DMS79 treated with DMSO at 0.1 percent for 48 hours (cell line): ENCODE measurements at regions not wholly inside any gene's neighbourhood (a gene's known extent, or its start where the extent isn't known, plus 50 kb on each side); places are given as distances from the start of the nearest gene placed in this dataset.

Experiments
- DNase-seq: peaks from one replicate; lab custom pipeline; 2025; lab: John Stamatoyannopoulos, UW

DNA sequence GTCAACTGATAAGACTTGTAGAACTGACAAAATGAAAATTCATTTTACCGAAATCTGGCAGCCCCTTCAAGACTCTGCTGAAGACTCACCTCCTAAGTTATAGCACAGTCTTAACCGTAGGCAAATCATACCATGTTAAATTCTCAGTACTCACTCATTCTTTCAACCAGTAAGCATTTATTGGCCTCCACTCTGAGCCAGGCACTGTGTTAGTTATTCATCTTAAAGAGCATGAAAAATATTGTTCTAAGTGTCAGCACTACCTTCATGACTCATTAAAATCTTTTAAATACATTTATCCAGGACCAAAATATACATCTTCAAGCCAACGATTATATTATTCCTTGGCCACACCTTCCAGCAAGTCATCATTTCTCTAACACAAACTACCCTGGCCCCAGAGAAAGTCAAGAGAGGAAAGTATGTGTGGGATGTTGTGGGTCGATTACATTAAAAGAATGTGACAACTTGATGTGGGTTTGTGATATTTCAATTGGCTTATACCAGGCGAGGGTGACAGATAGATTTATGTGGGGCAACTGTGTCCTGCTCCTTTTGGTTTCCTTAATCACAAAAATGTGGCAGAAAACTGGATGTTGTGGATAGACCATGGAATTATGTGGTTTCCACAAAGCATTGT lies 55.0 kb downstream of the TMEM30B start:
- DNase-seq: no peak

DNA sequence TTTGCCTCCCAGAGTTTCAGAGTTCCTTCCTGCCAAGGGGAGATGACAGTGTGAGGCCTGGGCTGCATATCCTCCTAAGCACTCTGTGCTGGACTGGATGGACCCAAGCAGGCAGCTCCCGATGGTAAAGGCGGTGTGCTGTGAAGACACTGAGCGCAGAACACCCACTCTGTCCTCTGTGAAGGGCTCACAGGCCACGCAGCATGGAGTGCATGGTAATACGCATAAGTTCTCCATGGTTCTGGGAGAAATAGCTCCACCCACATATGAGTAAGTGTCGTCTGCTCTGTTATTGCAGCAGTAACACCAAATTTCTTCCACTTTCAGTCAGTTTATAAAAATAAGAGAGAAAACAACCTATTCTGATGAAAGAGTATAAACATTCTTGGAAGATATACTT lies 55.8 kb downstream of the TMEM30B start:
- no peak for DNase-seq

DNA sequence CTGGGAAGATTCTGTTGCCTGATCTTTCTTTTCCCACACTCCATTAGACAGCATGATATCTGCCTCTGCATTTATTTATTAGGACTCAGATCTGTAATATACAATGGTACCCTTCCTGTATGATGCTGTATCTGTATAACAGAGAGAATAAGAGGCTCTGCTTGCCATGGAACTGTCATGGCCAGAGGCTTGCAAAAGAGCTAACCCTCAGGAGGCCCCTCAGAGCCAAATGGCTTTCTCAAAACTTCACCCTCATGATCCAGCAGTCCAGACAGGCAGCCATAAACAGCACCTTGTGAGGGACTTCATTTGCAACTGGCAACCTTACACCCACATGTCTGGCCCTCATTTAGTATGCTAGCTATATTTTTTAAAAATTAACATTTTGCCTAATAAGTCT lies 57.6 kb downstream of the TMEM30B start:
- no peak for DNase-seq

DNA sequence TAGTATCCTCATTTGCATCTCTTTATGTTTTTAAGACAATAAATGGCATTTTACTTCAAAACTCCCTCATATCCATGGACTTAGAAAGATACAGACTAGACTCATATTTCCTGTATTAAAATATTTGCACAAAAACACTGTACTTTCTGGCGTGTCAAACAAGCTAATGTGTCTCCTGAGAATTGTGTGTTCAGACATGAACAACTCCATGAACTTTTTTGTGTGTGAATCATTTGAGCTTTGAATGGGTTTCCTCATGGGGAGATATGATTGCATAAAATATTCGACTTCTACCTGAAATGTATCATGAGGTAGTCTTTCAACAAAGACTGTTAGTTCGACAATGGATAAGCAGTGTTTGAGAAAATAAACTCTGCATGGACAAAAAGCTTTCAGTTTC lies 58.8 kb downstream of the TMEM30B start:
- DNase-seq: peak; percentile 88

- DNase-seq: peak; percentile 92
These were observed 59.2 kb downstream of the TMEM30B start for GRCh38 chr14:61221906-61222305.

- DNase-seq: no peak
These were observed 61.5 kb downstream of the TMEM30B start for GRCh38 chr14:61219673-61220072.

DNA sequence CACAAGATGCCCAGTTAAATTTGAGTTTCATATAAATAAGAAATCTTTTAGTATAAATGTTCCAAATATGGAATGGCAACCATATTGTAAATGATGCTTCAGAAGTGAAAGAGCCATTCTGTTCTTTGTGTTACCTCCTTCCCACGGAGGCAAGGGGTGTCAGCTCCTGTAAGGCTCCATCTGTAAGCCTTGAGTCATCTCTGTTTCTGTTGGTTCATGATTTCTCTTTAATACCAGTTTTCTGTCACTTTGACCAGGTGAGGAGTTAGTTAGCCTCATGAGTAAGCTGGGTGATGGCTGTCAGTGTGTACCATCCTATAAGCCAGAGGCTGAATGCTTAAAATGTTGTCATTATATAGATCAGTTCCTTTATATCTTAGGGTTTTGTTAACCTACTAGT lies 61.9 kb downstream of the TMEM30B start:
- DNase-seq: no peak

GRCh38 chr14:61218767-61219166 lies 62.4 kb downstream of the TMEM30B start:
- peak; percentile 80 for DNase-seq

DNA sequence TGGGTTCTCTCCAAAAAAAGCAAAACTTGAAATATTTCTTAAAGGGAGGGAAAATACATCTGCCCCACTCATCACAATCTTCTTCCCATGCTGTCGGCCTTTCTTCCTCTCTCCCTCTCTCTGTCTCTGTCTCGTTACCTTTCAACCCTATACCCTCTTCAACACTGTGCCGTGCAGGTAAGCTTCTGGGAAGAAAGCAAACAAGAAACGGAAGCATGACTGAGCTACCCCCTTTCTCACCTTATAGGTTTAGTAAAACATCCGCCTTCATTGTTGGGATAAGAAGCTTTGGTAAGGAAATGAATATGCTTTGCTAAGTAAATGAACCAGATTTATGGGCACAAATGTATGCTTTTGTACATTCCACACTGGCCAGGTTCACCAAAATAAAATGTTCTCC lies 63.0 kb downstream of the TMEM30B start:
- DNase-seq: no peak

GRCh38 chr14:61217516-61217915 lies 63.6 kb downstream of the TMEM30B start:
- DNase-seq: no peak

GRCh38 chr14:61215222-61216020 lies 65.7 kb downstream of the TMEM30B start:
- DNase-seq: no peak

DNA sequence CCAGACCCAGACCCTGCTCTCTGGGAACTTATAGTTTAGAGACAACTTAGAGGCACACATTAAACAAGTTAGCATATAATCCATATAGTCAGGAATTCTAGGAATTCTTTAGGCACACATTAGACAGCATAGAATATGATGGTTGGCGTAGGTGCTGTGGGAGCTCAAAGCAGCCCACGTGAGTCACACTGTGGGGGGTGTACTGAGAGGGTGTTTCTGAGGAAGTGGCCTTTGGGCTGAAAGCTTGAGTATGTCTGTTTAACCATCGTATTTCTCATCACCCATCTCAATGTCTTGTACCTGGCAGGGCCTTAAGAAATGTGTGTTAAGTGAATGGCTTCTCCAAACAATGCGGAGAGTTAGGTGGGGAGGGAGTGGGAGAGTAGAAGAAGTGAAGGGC lies 67.2 kb downstream of the TMEM30B start:
- no peak for DNase-seq

DNA sequence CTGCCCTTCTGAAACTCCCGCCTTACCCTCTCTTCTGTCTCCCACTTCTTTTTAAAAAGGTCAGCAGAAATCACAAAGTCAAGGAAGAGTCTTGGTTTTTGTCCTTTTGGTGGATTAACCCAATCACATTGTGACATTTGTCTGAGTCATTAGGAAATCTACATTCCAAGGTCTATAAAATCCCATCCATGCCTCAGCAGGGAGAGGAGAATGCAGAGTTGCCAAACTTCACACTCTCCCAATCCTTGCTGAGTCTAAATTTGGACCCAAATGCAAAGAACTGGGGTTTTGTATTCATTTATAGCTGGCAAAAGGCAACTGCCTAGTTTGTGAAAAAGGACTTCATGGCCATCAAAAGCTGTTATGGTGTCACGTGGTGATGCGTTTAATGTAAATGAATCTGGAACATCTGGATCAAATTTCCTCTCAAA lies 67.9 kb downstream of the TMEM30B start:
- DNase-seq: no peak

DNA sequence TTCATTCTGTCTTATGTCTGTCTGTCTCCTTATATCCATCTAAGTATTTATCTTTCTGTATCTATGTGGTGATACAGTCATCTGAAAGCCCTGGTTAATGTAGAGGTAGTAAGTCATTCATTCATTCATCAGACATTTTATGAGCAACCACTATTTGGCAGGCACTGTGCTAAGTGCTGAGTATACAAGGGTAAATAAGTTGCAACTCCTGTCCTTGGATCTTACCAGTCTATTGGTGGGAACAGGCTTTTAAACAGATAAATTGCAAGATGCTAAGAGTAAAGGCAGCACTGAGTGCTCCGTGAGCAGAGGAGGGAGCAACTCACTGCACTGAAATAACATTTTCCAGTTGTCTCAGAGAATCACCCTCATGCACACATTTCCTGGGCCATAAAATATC lies 68.6 kb downstream of the TMEM30B start:
- peak; percentile 76 for DNase-seq

DNA sequence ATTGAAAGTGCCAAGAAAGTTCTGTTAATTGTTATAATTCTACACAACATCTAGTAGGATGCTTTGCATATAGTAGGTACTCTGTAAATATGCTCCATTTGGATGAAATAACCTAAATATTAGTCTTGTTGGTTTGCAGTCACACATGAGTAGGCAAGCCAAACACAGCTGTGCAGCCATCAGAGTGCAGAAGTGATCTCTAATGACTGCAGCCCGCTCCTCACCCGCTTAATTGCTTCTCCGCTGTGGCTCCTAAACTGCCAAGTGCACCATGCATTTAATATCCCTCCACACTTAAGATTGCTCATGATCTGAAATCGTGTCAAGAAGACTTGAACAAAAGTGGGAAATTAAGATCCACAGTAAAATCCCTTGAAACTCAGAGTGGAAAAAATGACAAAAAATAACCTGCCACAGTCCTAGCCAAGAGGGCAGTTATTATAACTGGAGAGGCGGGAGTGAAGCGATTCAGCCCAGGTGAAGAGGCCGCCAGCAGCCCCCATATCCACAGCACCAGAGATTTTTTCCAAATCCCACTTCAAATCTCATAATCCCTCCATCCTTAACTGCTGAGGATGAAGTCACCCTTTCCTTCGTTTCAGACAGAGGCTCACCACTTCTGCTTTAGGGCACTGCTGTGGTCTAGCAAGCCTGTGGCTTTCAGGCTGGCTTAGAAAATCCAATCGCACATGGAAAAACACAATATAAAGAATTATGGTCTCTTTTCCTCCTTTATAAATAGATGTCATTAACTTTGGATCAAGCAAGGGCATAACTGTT lies 69.5 kb downstream of the TMEM30B start:
- DNase-seq: peak; percentile 100

GRCh38 chr14:61203081-61203753 lies 77.9 kb downstream of the TMEM30B start:
- DNase-seq: peak; percentile 97

GRCh38 chr14:61202124-61202523 lies 79.0 kb downstream of the TMEM30B start:
- DNase-seq: no peak

- no peak for DNase-seq
These were observed 80.0 kb downstream of the TMEM30B start for GRCh38 chr14:61201171-61201570.

DNA sequence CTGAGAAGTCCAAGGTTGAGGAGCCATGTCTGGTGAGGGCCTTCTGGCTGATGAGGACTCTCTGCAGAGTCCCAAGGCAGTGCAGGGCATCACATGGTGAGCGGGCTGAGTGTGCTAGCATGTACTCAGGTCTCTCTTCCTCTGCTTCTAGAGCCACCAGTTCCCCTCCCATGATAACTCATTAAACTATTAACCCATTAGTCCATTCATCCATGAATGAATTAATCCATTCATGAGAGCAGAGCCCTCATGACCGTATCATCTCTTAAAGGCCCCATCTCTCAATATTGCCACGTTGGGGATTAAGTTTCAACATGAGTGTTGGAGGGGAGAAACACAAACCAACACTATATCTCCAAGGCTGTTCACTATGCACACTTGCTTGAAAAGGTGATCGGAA lies 83.7 kb downstream of the TMEM30B start:
- DNase-seq: peak; percentile 55

DNA sequence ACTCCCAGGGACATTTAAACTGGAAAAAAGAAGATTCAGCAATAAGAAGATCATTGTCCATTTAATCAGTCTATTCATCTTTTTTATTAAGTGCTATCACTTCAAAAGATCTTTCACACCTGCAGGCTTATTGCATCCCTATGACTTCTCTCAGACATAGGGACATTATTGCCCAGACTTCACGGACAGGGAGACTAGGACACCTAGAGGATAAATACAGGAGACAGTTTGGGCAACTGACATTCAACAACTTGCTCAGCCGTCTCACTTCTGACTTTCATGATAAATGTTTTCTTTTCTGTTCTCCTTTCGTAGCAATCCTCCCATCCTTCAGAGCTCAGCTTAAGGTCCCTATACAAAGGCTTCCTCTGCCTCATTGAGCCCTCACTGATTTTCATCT lies 84.3 kb downstream of the TMEM30B start:
- no peak for DNase-seq

GRCh38 chr14:61196034-61196433 lies 85.1 kb downstream of the TMEM30B start:
- no peak for DNase-seq

- peak; percentile 68 for DNase-seq
These were observed 87.7 kb downstream of the TMEM30B start for GRCh38 chr14:61193476-61193875.
